ENCODE measurements at regions not wholly inside any gene's neighbourhood (a gene's known extent, or its start where the extent isn't known, plus 50 kb on each side); places are given as distances from the start of the nearest gene placed in this dataset.

GRCh38 chr15:62257996-62258521 is 93.0 kb upstream of the C2CD4B start:
- H3K27ac Mint-ChIP-seq (ENCODE audit: unreplicated experiment): no peak overlapping the region
- DNase-seq: no peak
- TF ChIP-seq CTCF (IDR thresholded peaks at IDR 0.05; ENCODE audit: unreplicated experiment): no peak
- CTCF ChIA-PET: no interaction called here
- no peaks in the 10 kb centered on the region for H3K27me3 Mint-ChIP-seq (ENCODE audit: unreplicated experiment)
- H3K36me3 Mint-ChIP-seq (ENCODE audit: insufficient read depth, unreplicated experiment): no peaks in the 10 kb centered on the region
- peaks cover 19% of the 10 kb centered on the region for H3K4me1 Mint-ChIP-seq (ENCODE audit: low read depth, unreplicated experiment)
- H3K9me3 Mint-ChIP-seq (ENCODE audit: low read depth, unreplicated experiment): peaks cover 15% of the 10 kb centered on the region
- intact Hi-C loops (cut with micrococcal nuclease; ENCODE audit: unreplicated experiment): no loop called here
- no TSS peak for BruUV-seq (replicated peaks)
- H3K4me3 Mint-ChIP-seq (ENCODE audit: low read depth, unreplicated experiment): no peak overlapping the region

DNA sequence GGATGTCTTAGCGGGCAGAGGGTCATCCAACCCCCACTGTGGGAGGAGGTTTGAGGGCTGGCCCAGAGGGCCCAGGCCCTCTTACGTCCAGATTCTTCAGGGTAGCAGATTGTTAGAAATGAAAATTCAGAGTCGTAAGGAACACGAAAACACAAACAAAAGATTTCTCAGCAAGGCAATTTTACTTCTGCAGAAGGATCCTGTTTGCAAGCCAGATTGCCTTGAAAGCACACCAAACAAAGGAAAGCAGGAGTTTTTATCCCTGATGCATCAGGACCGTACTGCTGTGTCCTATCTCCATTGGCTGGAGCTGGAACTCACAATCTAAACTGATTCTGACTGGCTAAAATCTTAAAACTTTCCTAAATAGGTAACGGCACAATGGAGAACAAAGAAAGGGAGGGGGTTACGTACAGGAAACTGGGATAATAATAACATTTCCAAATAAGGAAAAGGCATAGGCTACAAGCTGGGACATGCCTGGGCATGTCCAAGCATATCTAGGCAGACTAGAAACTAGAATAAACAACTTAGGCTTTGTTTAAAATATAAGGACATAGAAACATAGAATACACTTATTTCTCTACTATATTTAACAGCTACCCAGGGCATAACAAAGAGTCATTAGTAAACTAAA is 97.3 kb upstream of the C2CD4B start:
- H3K4me1 Mint-ChIP-seq (ENCODE audit: low read depth, unreplicated experiment): no peaks in the 10 kb centered on the region
- H3K36me3 Mint-ChIP-seq (ENCODE audit: insufficient read depth, unreplicated experiment): no peaks in the 10 kb centered on the region
- H3K27me3 Mint-ChIP-seq (ENCODE audit: unreplicated experiment): no peaks in the 10 kb centered on the region
- no peak overlapping the region for H3K27ac Mint-ChIP-seq (ENCODE audit: unreplicated experiment)
- H3K9me3 Mint-ChIP-seq (ENCODE audit: low read depth, unreplicated experiment): peaks cover 19% of the 10 kb centered on the region
- no TSS peak for BruUV-seq (replicated peaks)
- TF ChIP-seq CTCF (IDR thresholded peaks at IDR 0.05; ENCODE audit: unreplicated experiment): no peak
- intact Hi-C loops (cut with micrococcal nuclease; ENCODE audit: unreplicated experiment): no loop called here
- DNase-seq: no peak
- no peak overlapping the region for H3K4me3 Mint-ChIP-seq (ENCODE audit: low read depth, unreplicated experiment)
- CTCF ChIA-PET: no interaction called here

DNA sequence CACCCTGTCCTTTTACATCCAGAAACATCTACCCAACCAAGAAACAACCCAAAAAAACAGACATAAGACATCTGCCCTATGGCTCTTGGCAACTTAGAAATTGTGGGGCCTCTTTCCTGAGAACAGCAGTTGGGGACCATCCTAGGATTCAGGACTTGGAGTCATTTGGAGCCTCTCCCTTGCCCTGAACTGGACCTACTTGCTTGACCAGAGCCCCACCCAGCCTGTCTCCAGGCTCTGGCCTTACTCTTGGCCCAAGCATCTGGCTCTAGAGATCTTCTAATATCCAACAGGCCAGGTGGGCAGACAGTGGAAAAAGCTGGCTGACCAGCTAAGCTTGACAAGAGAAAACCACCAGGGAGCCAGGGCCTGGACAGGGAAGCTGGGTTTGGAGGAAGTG is 99.1 kb upstream of the C2CD4B start:
- Mint-ChIP-seq H3K4me1 (ENCODE audit: low read depth, unreplicated experiment) (no peaks in the 10 kb centered on the region), H3K4me3 (ENCODE audit: low read depth, unreplicated experiment) (no peak overlapping the region), H3K36me3 (ENCODE audit: insufficient read depth, unreplicated experiment) (no peaks in the 10 kb centered on the region), H3K27ac (ENCODE audit: unreplicated experiment) (no peak overlapping the region), H3K9me3 (ENCODE audit: low read depth, unreplicated experiment) (peaks cover 21% of the 10 kb centered on the region), H3K27me3 (ENCODE audit: unreplicated experiment) (no peaks in the 10 kb centered on the region)
- no TSS peak for BruUV-seq (replicated peaks)
- CTCF ChIA-PET: interaction anchor here (0.6 kb wide), 1 partner anchor 1502 kb away, joined by 3 read pairs; no protein-coding TSS in a partner anchor
- intact Hi-C loops (cut with micrococcal nuclease; ENCODE audit: unreplicated experiment): no loop called here
- TF ChIP-seq CTCF (IDR thresholded peaks at IDR 0.05; ENCODE audit: unreplicated experiment): no peak
- no peak for DNase-seq

DNA sequence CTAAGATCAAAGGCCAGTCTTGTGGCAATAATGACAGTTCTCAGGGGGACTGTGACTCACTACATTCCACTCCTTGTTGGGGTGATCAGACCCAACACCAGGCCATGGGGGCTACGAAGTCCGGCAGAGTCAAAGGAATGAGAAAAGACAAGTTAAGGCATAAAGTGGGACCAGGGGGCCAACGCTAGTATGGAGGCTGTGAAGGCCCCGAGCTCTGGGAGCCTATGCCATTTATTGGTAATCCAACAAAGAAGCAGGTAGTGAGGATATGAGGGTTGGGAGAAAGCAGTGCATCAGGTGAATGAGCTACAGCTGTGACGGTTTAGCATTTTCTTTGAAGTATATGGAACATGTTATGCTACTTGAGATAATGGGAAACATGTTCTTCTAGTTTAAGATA is 104.4 kb upstream of the C2CD4B start:
- no peak overlapping the region for H3K4me3 Mint-ChIP-seq (ENCODE audit: low read depth, unreplicated experiment)
- intact Hi-C loops (cut with micrococcal nuclease; ENCODE audit: unreplicated experiment): no loop called here
- H3K27ac Mint-ChIP-seq (ENCODE audit: unreplicated experiment): no peak overlapping the region
- H3K9me3 Mint-ChIP-seq (ENCODE audit: low read depth, unreplicated experiment): peaks cover 5% of the 10 kb centered on the region
- H3K27me3 Mint-ChIP-seq (ENCODE audit: unreplicated experiment): no peaks in the 10 kb centered on the region
- BruUV-seq (replicated peaks): no TSS peak
- H3K4me1 Mint-ChIP-seq (ENCODE audit: low read depth, unreplicated experiment): no peaks in the 10 kb centered on the region
- no peaks in the 10 kb centered on the region for H3K36me3 Mint-ChIP-seq (ENCODE audit: insufficient read depth, unreplicated experiment)
- CTCF ChIA-PET: no interaction called here
- no peak for TF ChIP-seq CTCF (IDR thresholded peaks at IDR 0.05; ENCODE audit: unreplicated experiment)
- no peak for DNase-seq

Measured in Calu3 (cell line).